ENCODE measurements at regions not wholly inside any gene's neighbourhood (a gene's known extent, or its start where the extent isn't known, plus 50 kb on each side); places are given as distances from the start of the nearest gene placed in this dataset.
"Not testable (repeated sequence)": the region's sequence is repeated elsewhere in the genome, so short reads cannot be mapped to it uniquely, and the experiment has no call there.

- not testable (repeated sequence) for TF ChIP-seq CTCF, POLR2AphosphoS5, POLR2A (IDR thresholded peaks at IDR 0.05)
Measured at GRCh38 chr9:87210658-87211057, 263.4 kb upstream of the GAS1 start.

Measured in stomach (tissue), 4 donors.